Hematopoietic multipotent progenitor cell treated with erythropoietin and hydrocortisone succinate and interleukin-3 and kit ligand, for 15 days (in vitro differentiated cells): ENCODE measurements at regions not wholly inside any gene's neighbourhood (a gene's known extent, or its start where the extent isn't known, plus 50 kb on each side); places are given as distances from the start of the nearest gene placed in this dataset.
A peak's percentile ranks its signal among the peaks of the same experiment; 100 is the strongest.

Experiments used
- DNase-seq: peaks from one replicate; pipeline ENCODE4 v3.0.0-alpha.2; 2015; ENCODE audit warnings: low spot score

- DNase-seq: no peak
Measured at GRCh38 chr11:13869398-13869886, 93.1 kb upstream of the SPON1 start.

DNA sequence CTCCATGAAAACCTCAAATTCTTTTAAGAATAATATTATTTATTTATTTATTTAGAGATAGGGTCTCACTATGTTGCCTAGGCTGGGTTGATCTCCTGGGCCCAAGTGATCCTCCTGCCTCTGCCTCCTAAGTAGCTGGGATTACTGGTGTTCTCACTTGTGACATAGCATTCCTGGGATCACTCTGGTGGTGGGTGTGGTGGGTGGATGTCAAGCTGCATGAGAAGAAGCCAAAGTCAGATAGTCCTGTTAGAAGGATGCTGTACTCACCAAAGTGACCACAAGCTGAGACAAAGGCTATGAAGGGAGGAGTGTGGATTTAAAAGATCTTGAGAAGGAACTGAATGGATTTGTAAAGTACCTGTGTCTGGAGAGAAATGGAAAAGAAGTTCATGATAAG, 87.9 kb upstream of the SPON1 start:
- DNase-seq: no peak

DNA sequence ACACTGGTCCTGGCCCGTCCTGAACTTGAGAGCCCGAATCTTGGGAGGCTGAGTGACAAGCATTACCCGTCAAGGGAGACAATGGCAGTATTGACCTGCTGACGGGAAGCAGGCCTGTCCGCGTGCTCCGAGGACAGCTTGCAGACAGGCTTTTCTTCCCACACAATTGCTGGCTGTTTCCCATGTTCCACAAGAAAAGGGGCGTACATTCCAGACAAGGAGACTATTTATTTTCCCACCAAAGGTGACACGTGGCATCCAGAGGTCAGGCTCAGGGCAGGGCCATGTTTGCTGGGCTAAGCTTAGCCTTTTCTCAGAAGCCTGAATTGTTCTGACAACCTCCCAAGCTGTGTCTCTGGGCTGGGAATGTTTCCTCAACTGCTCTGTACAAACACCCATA, 86.9 kb upstream of the SPON1 start:
- DNase-seq: no peak

DNA sequence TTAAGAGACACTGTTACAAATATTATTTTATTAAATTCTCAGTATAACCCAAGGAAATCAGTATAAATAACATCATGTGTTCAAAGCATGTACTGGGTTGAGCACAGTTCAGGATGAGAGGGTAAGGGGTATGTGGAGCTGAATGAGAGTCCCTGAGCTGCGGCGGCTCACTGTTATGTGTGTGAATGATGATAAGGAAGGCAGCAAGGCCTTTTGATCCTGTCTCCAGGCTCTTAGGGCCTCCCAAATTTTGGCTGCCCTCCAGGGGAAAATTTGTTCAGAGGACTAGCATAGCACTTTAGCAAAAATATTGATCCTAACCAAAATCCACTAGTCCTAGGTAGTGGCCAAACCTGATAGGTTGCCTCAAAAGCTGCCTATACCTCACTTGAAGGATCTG, 86.1 kb upstream of the SPON1 start:
- DNase-seq: peak; percentile 12

DNA sequence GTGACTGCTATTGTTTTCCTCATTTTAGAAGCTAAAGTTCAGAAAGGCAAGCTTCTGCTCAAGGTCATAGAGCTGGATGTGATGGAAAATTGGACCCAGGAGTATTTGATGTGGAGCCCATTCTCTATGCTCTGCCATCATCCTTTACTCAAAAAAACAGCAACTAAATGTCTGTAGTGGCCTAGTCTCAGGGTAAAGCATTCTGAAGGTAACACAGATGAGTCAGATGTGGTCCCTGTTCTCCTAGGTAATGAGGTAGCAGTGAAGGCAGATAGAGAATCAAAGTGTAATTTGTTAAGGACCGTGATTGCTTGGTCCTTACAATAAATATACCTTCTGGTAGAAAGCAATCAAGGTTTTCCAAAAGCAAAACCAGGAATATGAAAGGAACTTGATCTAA, 84.4 kb upstream of the SPON1 start:
- DNase-seq: no peak

DNA sequence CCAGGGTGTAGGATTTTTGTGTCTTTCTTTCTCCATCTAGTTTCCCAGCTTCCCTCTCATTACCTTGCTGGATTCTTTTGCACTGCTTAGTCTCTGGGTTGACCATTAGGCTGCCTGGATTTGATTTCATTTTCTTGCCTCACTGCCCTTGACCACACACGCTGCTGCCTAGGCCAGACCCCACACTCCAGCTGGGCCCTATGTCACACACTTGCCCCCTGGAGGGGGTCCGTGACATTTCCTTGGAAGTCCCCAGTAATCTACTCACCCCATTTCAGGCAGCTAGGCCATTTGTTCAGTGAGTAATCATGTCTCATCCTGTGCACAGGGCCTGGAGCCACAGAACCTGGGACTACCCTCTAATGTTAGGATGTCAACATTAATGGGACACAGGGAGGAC, 81.9 kb upstream of the SPON1 start:
- DNase-seq: no peak

GRCh38 chr11:13881226-13881905, 81.2 kb upstream of the SPON1 start:
- DNase-seq: no peak

DNA sequence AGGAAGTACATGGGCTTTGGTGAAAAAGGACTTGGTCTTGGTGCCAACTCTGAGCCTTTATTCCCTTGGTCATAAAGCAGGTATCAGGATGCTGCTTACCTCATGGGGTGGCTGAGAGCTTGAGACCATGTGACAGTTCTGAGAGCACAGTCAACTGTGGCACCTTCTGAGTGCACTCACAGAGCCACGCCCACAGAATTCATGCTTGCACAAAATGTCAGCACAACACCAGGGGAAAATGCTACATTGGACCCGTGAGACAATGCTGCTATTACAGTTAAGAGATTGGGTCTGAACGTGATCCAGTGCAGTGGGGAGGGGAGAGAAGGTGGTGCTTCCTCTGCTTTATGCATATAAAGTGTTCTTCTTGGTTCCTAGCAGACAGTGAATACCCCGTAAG, 79.5 kb upstream of the SPON1 start:
- DNase-seq: no peak

- DNase-seq: no peak
Measured at GRCh38 chr11:13883589-13883988, 78.9 kb upstream of the SPON1 start.

DNA sequence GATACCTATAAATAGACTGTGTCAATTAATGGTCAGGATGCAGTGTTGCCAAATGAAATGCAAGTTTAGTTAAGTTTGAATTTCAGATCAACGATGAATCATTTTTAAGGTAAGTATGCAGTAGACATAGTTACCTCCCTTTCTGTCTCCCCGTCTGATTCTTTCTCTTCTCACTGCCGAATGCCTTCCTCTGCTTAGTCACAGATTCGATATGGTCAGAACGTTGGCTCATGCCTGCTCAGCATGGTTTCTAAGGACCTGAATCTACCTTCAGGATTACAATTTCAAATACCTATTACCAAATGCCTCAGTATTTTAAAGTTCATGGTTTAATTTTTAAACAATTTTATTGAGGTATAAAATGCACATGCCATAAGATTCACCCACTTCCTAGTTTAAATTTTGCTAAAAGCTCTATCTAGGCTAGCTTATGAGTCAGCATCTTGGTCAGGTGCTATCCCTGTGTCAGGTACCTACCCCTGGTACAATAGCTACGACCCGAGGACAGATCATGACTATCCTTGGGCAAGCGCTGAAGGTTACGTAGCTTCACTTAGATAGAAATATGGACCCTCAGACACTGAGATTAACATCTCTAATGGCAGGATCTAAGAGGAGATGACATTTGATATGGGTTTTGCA, 78.2 kb upstream of the SPON1 start:
- no peak for DNase-seq

GRCh38 chr11:13885083-13885482, 77.4 kb upstream of the SPON1 start:
- no peak for DNase-seq

- DNase-seq: no peak
Measured at GRCh38 chr11:13889552-13890249, 72.8 kb upstream of the SPON1 start.

DNA sequence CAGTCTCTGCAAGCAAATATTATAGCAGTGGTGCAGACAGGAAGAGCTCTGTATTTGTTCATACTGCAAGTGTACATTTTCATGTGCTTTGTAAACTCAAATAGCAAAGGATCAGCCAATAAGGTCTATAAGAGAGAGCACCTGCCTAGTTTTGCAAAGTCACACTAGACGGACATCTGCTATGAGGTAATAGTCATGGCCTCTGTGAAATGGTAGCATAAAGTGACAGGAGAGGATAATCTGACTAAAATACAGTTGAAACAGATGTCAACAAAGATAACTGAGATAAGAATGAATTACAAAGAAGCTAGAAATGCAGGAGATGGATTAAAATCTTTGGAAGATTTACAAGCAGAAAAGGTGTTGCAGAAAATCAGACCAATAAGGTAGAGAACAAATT, 70.6 kb upstream of the SPON1 start:
- no peak for DNase-seq

DNA sequence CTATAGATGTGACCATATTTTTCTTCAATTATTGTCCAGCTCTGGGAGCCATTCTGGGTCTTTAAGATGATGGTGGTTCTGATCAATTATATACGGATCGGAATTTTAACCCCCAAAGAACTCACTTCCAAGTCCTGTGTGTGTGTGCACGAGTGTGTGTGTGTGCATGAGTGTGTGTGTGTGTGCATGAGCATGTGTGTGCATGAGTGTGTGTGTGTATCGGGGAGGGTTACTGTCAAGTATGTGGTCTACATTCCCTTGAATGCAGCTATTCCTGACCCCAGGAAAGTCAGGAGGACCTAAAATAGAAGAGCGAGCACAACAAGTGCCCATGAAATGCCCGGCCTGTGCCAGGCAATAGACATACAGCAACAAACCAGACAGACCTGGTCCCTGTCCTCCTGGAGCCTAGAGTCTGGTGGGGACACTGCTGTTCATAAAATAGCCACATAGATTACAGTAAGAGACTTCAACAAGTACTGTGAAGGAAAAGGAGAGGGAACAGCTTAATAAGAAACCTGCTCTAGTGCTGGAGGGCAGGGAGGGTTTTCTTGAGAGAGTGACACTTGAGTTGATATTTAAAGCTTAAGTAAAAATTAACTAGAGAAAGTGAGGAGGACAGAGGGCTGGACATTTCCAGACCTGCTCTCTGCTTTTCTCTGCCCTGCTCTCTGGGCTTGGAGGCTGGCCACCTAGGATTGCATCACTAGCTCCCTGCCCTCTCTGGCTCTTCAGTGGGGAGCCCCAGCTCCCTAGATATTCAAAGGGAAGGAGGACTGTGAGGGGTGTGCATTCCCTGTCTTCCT, 66.1 kb upstream of the SPON1 start:
- DNase-seq: no peak

DNA sequence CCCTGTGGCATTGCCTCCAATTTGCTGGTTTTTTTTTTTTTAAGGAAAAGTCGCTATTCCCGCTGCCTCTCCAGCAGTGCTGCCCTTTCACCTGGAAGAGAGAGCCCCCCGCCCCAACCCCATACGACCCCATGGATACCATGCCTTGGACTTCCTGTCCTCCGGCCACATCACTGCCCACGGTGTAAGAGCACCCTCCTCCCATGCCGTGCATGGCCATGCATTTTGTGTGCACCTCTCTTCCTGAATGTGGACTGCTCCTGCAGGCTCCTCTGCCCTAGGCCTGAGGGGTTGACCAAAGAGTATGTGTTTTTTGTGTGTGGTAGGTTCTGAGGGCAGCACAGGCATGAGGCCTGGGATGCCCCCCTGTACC, 65.6 kb upstream of the SPON1 start:
- no peak for DNase-seq

DNA sequence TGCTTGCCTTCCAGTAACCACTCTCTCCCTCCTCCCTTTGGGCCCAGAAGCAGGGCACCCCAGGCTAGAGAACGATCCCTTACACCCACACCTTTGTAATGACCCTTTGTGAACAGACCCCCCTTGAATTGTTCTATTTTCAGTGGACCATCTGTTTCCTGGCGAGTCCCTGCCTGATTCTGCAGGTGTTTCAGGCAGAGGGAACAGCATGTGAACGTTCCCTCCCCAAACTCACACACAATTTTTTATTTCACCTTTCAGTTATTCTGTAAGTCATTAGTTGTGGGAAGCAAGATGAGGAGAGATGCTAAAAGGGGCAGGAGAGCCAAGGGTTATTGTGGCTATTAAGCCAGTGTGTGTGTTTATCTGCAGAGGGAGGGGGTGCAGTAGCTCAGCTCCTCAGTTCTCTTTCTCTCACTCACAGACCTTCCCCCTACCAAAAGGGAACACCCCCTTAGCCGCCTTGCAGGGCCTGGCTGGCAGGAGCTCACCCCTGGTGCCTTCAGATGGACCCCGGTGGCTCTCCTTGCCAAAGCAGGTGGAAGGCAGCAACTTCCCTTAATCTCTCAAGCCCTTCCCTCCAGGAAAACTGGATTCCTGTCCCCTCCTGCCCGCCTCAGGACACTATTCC, 64.8 kb upstream of the SPON1 start:
- no peak for DNase-seq

- no peak for DNase-seq
Measured at GRCh38 chr11:13899603-13900002, 62.9 kb upstream of the SPON1 start.

DNA sequence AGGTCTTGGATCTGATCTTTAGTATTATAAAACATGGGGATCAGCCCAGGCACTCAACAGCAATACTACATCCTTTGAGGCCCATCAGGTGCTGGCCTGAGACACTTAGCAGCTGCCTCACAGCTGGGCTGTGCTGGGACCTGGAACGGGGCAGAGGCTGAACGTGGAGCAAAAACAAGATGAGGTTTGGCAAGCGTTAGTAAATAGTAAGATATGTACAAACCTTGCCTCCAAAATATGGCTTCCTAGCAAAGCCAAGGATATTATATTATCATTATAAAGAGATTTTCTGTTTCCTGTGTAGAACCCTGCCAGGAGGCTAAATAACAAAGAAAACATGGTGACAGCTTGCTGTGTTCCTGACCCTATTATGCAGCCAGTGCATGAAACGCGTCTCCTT, 60.0 kb upstream of the SPON1 start:
- no peak for DNase-seq

DNA sequence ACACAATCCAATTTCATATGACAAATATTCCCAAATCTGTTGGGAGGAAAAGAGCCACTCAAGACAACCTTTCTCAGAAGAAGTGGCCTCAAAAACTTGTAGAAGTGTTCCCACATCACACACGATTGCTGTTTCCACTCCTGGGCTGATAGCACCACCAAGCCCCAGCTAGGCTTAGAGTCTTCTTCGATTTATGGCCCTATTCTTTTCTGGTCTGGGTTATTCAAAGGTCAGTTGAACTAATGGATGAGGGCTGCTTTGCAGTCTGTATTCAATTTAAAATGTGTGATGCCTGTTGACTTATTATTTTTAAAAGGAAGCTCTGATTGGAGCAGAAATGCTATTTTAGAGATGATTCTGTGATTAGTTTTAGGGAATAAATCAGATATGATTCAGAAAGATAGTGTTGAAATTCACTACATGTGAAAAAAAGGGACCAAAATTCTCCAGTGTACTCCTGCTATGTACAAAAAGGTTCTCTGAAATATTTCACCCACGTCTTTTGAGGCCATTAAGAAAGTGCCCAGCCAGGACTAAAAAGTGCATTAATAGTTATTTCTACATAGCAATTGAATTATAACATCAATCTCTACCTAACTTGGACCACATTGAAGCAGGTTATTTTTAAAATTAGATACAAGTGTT, 57.3 kb upstream of the SPON1 start:
- no peak for DNase-seq

- no peak for DNase-seq
Measured at GRCh38 chr11:13907678-13908077, 54.8 kb upstream of the SPON1 start.

DNA sequence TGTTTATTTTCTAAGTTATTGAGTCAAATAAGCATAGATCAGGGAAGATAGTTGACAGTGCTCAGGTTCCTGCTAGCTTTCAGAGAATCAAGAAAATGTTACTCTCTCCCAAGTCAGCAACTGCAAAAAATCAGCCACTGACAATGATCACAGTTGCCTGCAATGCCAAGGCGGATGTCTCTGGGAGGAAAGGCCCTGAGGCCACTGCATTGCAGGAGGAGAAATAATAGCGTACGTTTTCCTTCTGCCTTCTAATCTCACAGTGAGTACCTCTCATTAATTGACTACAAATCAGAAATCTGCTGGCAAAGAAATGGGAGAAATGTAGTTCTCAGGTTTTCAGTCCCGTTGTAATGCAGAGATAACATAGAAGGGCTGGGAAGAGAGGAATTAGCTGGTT, 54.0 kb upstream of the SPON1 start:
- DNase-seq: no peak
